ENCODE measurements at regions not wholly inside any gene's neighbourhood (a gene's known extent, or its start where the extent isn't known, plus 50 kb on each side); places are given as distances from the start of the nearest gene placed in this dataset.

DNA sequence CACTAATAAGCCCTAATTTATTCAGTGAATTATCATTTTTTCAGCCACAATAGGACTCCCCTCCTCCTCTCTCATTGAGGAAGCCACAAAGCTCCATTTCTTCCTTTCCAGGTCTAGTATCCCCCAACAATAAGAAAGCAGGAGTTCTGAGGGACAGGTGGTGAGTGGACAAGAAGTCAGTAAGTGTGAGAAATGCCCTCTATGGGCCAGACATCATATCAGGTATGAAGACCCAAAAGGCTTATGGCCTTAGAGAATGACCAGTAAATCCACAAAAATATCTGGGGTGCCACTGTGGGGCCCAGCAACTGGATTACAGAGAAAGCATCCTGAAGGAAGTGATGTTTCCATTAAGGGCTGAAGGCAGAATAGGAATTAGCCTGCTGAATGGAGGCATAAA is 175.7 kb downstream of the TRIM33 start:
- no peak for TF ChIP-seq POLR2AphosphoS5 (IDR thresholded peaks at IDR 0.05; ENCODE audit: insufficient read depth in 1 of 2, low read depth in 1 of 2)
- TF ChIP-seq, protein P1, sequence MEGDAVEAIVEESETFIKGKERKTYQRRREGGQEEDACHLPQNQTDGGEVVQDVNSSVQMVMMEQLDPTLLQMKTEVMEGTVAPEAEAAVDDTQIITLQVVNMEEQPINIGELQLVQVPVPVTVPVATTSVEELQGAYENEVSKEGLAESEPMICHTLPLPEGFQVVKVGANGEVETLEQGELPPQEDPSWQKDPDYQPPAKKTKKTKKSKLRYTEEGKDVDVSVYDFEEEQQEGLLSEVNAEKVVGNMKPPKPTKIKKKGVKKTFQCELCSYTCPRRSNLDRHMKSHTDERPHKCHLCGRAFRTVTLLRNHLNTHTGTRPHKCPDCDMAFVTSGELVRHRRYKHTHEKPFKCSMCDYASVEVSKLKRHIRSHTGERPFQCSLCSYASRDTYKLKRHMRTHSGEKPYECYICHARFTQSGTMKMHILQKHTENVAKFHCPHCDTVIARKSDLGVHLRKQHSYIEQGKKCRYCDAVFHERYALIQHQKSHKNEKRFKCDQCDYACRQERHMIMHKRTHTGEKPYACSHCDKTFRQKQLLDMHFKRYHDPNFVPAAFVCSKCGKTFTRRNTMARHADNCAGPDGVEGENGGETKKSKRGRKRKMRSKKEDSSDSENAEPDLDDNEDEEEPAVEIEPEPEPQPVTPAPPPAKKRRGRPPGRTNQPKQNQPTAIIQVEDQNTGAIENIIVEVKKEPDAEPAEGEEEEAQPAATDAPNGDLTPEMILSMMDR (IDR thresholded peaks at IDR 0.05): no peak
- no peak for TF ChIP-seq POLR2A (IDR thresholded peaks at IDR 0.05)
